H9 (cell line): ENCODE measurements at regions not wholly inside any gene's neighbourhood (a gene's known extent, or its start where the extent isn't known, plus 50 kb on each side); places are given as distances from the start of the nearest gene placed in this dataset.
"Not testable (repeated sequence)": the region's sequence is repeated elsewhere in the genome, so short reads cannot be mapped to it uniquely, and the experiment has no call there.

Experiments
- DNase-seq: peaks from one replicate; pipeline ENCODE4 v3.0.0-alpha.2; 2017
- H2AFZ ChIP-seq: one replicate; pipeline ENCODE4 v1.6.1; 2013; ENCODE audit warnings: mild to moderate bottlenecking, low read length, control low read depth, moderate library complexity
- H2AK5ac ChIP-seq: 2 replicates; pipeline ENCODE4 v1.6.1; 2013; ENCODE audit warnings: low read length, control low read depth, mixed read lengths; ENCODE audit not compliant: insufficient read length
- H2BK120ac ChIP-seq: one replicate; pipeline ENCODE4 v1.6.1; 2013; ENCODE audit warnings: low read depth, mild to moderate bottlenecking, low read length, control low read depth, inconsistent platforms; ENCODE audit not compliant: poor library complexity, severe bottlenecking
- H2BK12ac ChIP-seq: 2 replicates; pipeline ENCODE4 v1.6.1; 2013; ENCODE audit warnings: low read length, control low read depth, mixed read lengths, low read depth; ENCODE audit not compliant: insufficient read length
- H2BK15ac ChIP-seq: 2 replicates; pipeline ENCODE4 v1.6.1; 2013; ENCODE audit warnings: low read depth, low read length, control low read depth
- H2BK20ac ChIP-seq: one replicate; pipeline ENCODE4 v1.6.1; 2013; ENCODE audit warnings: low read depth, mild to moderate bottlenecking, low read length, control low read depth, inconsistent platforms; ENCODE audit not compliant: poor library complexity, severe bottlenecking
- H2BK5ac ChIP-seq: 2 replicates; pipeline ENCODE4 v1.6.1; 2013; ENCODE audit warnings: low read length, control low read depth, mixed read lengths; ENCODE audit not compliant: insufficient read length
- H3K14ac ChIP-seq: 2 replicates; pipeline ENCODE4 v1.6.1; 2013; ENCODE audit warnings: low read length, control low read depth; ENCODE audit not compliant: insufficient read depth
- H3K18ac ChIP-seq: 2 replicates; pipeline ENCODE4 v1.6.1; 2013; ENCODE audit warnings: low read depth, mild to moderate bottlenecking, mixed read lengths, low read length, control low read depth; ENCODE audit not compliant: insufficient read length
- H3K23ac ChIP-seq: 2 replicates; pipeline ENCODE4 v1.6.1; 2013; ENCODE audit warnings: low read length, control low read depth, mixed read lengths, low read depth; ENCODE audit not compliant: insufficient read length
- H3K23me2 ChIP-seq: 2 replicates; pipeline ENCODE4 v1.6.1; 2013; ENCODE audit warnings: low read depth, mild to moderate bottlenecking, mixed read lengths, low read length, control low read depth; ENCODE audit not compliant: insufficient read length, poor library complexity, severe bottlenecking
- H3K27ac ChIP-seq: 2 replicates; pipeline ENCODE4 v1.5.1; 2013; ENCODE audit warnings: low read length, control low read depth, mixed read lengths, low read depth; ENCODE audit not compliant: insufficient read length
- H3K27me3 ChIP-seq: 2 replicates; pipeline ENCODE4 v1.6.1; 2013; ENCODE audit warnings: low read length, control low read depth, inconsistent platforms; ENCODE audit not compliant: insufficient read depth
- H3K4ac ChIP-seq: 2 replicates; pipeline ENCODE4 v1.6.1; 2013; ENCODE audit warnings: low read depth, mild to moderate bottlenecking, control low read depth, inconsistent platforms, low read length, moderate library complexity
- H3K4me1 ChIP-seq: 2 replicates; pipeline ENCODE4 v1.6.1; 2013; ENCODE audit warnings: low read length, control low read depth, inconsistent platforms; ENCODE audit not compliant: insufficient read depth
- H3K4me2 ChIP-seq: 2 replicates; pipeline ENCODE4 v1.6.1; 2013; ENCODE audit warnings: low read length, control low read depth, mixed read lengths; ENCODE audit not compliant: insufficient read length, insufficient read depth
- H3K56ac ChIP-seq: 2 replicates; pipeline ENCODE4 v1.6.1; 2013; ENCODE audit warnings: low read depth, mild to moderate bottlenecking, mixed read lengths, low read length, control low read depth; ENCODE audit not compliant: insufficient read length
- H3K79me1 ChIP-seq: 2 replicates; pipeline ENCODE4 v1.6.1; 2013; ENCODE audit warnings: low read depth, mild to moderate bottlenecking, moderate library complexity, low read length, control low read depth, inconsistent platforms; ENCODE audit not compliant: insufficient read depth, poor library complexity, severe bottlenecking
- H3K79me2 ChIP-seq: 2 replicates; pipeline ENCODE4 v1.6.1; 2013; ENCODE audit warnings: low read length, control low read depth, inconsistent platforms; ENCODE audit not compliant: insufficient read depth
- H3K9ac ChIP-seq: 2 replicates; pipeline ENCODE4 v1.6.1; 2013; ENCODE audit warnings: low read length, control low read depth, mixed read lengths; ENCODE audit not compliant: insufficient read length; ENCODE audit errors: extremely low read depth
- H3K9me3 ChIP-seq: one replicate; pipeline ENCODE4 v1.6.1; 2013; ENCODE audit warnings: low read depth, low read length, inconsistent platforms; ENCODE audit not compliant: control insufficient read depth
- H3T11ph ChIP-seq: one replicate; pipeline ENCODE4 v1.6.1; 2013; ENCODE audit warnings: mild to moderate bottlenecking, low read length, control low read depth, inconsistent platforms
- H4K20me1 ChIP-seq: one replicate; pipeline ENCODE4 v1.6.1; 2013; ENCODE audit not compliant: control insufficient read depth, insufficient read length, insufficient read depth
- H4K5ac ChIP-seq: 2 replicates; pipeline ENCODE4 v1.6.1; 2013; ENCODE audit warnings: low read depth, mild to moderate bottlenecking, mixed read lengths, low read length, control low read depth; ENCODE audit not compliant: insufficient read length
- H4K8ac ChIP-seq: replicated peaks from 2 replicates; pipeline ENCODE4 v1.6.1; 2013; ENCODE audit warnings: low read length, control low read depth, mixed read lengths, low read depth; ENCODE audit not compliant: insufficient read length
- H4K91ac ChIP-seq: 2 replicates; pipeline ENCODE4 v1.6.1; 2013; ENCODE audit warnings: low read depth, mild to moderate bottlenecking, moderate library complexity, mixed read lengths, low read length, control low read depth; ENCODE audit not compliant: insufficient read length
- H3K27ac Mint-ChIP-seq, 3 experiments: 2 replicates in 2 of 3; 3 replicates in 1 of 3; pipeline ENCODE4 v1.8.0; 2020 to 2021; ENCODE audit warnings: mixed read lengths in 3 of 3, mild to moderate bottlenecking in 1 of 3, moderate library complexity in 1 of 3
- H3K27me3 Mint-ChIP-seq: 2 replicates; pipeline ENCODE4 v1.8.0; 2021; ENCODE audit warnings: low read depth, mild to moderate bottlenecking, moderate library complexity, mixed read lengths
- H3K36me3 Mint-ChIP-seq, 3 experiments: 2 replicates in 2 of 3; 3 replicates in 1 of 3; pipeline ENCODE4 v1.8.0; 2020 to 2021; ENCODE audit warnings: low read depth in 3 of 3, mixed read lengths in 3 of 3; ENCODE audit not compliant: insufficient read depth in 1 of 3
- H3K4me1 Mint-ChIP-seq, 2 experiments: 2 replicates each; pipeline ENCODE4 v1.8.0; 2020; ENCODE audit warnings: mixed read lengths in 2 of 2
- H3K4me3 Mint-ChIP-seq, 2 experiments: 2 replicates in 1 of 2; 3 replicates in 1 of 2; pipeline ENCODE4 v1.8.0; 2020 to 2021; ENCODE audit warnings: mild to moderate bottlenecking in 2 of 2, mixed read lengths in 2 of 2, moderate library complexity in 1 of 2
- H3K9me3 Mint-ChIP-seq, 2 experiments: 2 replicates in 1 of 2; 3 replicates in 1 of 2; pipeline ENCODE4 v1.8.0; 2020; ENCODE audit warnings: mild to moderate bottlenecking in 2 of 2, mixed read lengths in 2 of 2, moderate library complexity in 1 of 2
- CTCF ChIP-seq: fragments of 200-600 bp; sonication (generic); conservative IDR thresholded peaks from 3 replicates; pipeline ENCODE4 v1.8.0; 2021; ENCODE audit warnings: antibody characterized with exemption, mild to moderate bottlenecking
- WGBS: extraction: QIAGEN DNeasy Blood & Tissue Kit; methylation state at CpG from one replicate; pipeline ENCODE4 v1.1.7; 2013; ENCODE audit warnings: missing lambda C conversion rate, low lambda C conversion rate, mixed read lengths; ENCODE audit not compliant: insufficient read length; ENCODE audit errors: extremely low coverage; 5-methylcytosine and 5-hydroxymethylcytosine counted together

- H3K4me1 Mint-ChIP-seq: 0 out of 4 replicates have a peak, but pooled peaks cover 0 to 5% of the 10 kb centered on the region in 2 experiments
- no peak overlapping the region for H3K4ac ChIP-seq
- no peak for TF ChIP-seq CTCF
- H2BK20ac ChIP-seq: no peak overlapping the region
- no peak overlapping the region for H3K27ac Mint-ChIP-seq
- H2BK15ac ChIP-seq: no peak overlapping the region
- no peak overlapping the region for H4K5ac ChIP-seq
- no peak overlapping the region for H2AK5ac ChIP-seq
- no peak overlapping the region for H3K23ac ChIP-seq
- DNase-seq: no peak
- H3K9me3 ChIP-seq: no peaks in the 10 kb centered on the region
- H3K79me2 ChIP-seq: no peaks in the 10 kb centered on the region
- H3K79me1 ChIP-seq: no peaks in the 10 kb centered on the region
- no peak overlapping the region for H3K56ac ChIP-seq
- H3K23me2 ChIP-seq: no peaks in the 10 kb centered on the region
- H2AFZ ChIP-seq: no peak overlapping the region
- H3T11ph ChIP-seq: no peak overlapping the region
- peaks cover 0 to 10% (median 0%) of the 10 kb centered on the region in 3 experiments; a peak in 3 of 7 replicates for H3K36me3 Mint-ChIP-seq
- no peak overlapping the region for H3K9ac ChIP-seq
- no CpG with 5 or more reads among the region's 7 CpGs for WGBS
- no peak overlapping the region for H3K14ac ChIP-seq
- no peaks in the 10 kb centered on the region for H3K27me3 Mint-ChIP-seq
- H4K91ac ChIP-seq: no peak overlapping the region
- H3K4me3 Mint-ChIP-seq: no peak overlapping the region
- H3K4me1 ChIP-seq: no peaks in the 10 kb centered on the region
- no peaks in the 10 kb centered on the region for H4K20me1 ChIP-seq
- no peak overlapping the region for H4K8ac ChIP-seq
- no peak overlapping the region for H3K27ac ChIP-seq
- peaks cover 9% of the 10 kb centered on the region in 2 experiments; a peak in 4 of 5 replicates for H3K9me3 Mint-ChIP-seq
- no peaks in the 10 kb centered on the region for H3K27me3 ChIP-seq
- no peak overlapping the region for H2BK5ac ChIP-seq
- no peak overlapping the region for H3K18ac ChIP-seq
- H2BK120ac ChIP-seq: no peak overlapping the region
- no peak overlapping the region for H3K4me2 ChIP-seq
- no peak overlapping the region for H2BK12ac ChIP-seq
Measured at GRCh38 chr18:75962036-75962572, 532.9 kb downstream of the ZNF516 start.

DNA sequence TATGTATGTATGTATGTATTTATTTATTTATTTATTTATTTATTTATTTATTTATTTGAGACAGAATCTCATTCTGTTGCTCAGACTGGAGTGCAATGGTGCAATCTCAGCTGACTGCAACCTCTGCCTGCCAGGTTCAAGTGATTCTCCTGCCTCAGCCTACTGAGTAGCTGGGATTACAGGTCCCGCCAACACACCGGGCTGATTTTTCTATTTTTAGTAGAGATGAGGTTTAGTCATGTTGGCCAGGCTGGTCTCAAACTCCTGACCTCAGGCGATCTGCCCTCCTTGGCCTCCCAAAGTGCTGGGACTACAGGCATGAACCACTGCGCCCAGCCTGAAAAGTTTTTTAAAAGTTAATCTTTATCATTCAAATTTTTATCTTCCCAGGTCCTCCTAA is 532.9 kb upstream of the SMIM21 start:
- not testable (repeated sequence) for H3K18ac ChIP-seq, H3K4ac ChIP-seq, H3K27me3 ChIP-seq, H2AK5ac ChIP-seq, H3K56ac ChIP-seq, H2BK20ac ChIP-seq, H3K9me3 ChIP-seq, H3K27me3 Mint-ChIP-seq, H3K23ac ChIP-seq, H3T11ph ChIP-seq, H3K4me1 Mint-ChIP-seq, H2BK15ac ChIP-seq, H3K4me1 ChIP-seq, H3K14ac ChIP-seq, DNase-seq, H3K4me3 Mint-ChIP-seq, H2BK5ac ChIP-seq, H3K23me2 ChIP-seq, H3K27ac Mint-ChIP-seq, H2BK12ac ChIP-seq, H3K27ac ChIP-seq, H4K20me1 ChIP-seq, H3K79me2 ChIP-seq, H3K79me1 ChIP-seq, H4K91ac ChIP-seq, H4K5ac ChIP-seq, H2BK120ac ChIP-seq, H3K4me2 ChIP-seq, H3K9ac ChIP-seq, H4K8ac ChIP-seq, H2AFZ ChIP-seq
- H3K36me3 Mint-ChIP-seq: peaks cover 0 to 10% (median 0%) of the 10 kb centered on the region in 3 experiments; a peak in 4 of 7 replicates
- peaks cover 9 to 10% of the 10 kb centered on the region in 2 experiments; a peak in 4 of 5 replicates for H3K9me3 Mint-ChIP-seq
- no CpG with 5 or more reads among the region's 4 CpGs for WGBS
